ENCODE measurements at regions not wholly inside any gene's neighbourhood (a gene's known extent, or its start where the extent isn't known, plus 50 kb on each side); places are given as distances from the start of the nearest gene placed in this dataset.

GRCh38 chr13:33380487-33381079 lies 95.0 kb upstream of the STARD13 start:
- no peak for TF ChIP-seq BMI1 (IDR thresholded peaks at IDR 0.05; ENCODE audit: borderline replicate concordance)
- TF ChIP-seq POLR2AphosphoS5 (IDR thresholded peaks at IDR 0.05; ENCODE audit: low read length): no peak

All from GM12878 (cell line).